Testis (tissue), 2 donors: ENCODE measurements at regions not wholly inside any gene's neighbourhood (a gene's known extent, or its start where the extent isn't known, plus 50 kb on each side); places are given as distances from the start of the nearest gene placed in this dataset.

Experiments used
- DNase-seq: peaks from one replicate; pipeline ENCODE4 v3.0.0-alpha.2; 2019
- H3K27ac ChIP-seq, 2 donors: fragments of 200-600 bp; sonication (generic); one replicate each; pipeline ENCODE4 v1.5.1; 2019
- H3K27me3 ChIP-seq: fragments of 200-600 bp; sonication (generic); one replicate; pipeline ENCODE4 v1.5.1; 2019
- H3K36me3 ChIP-seq: fragments of 200-600 bp; sonication (generic); one replicate; pipeline ENCODE4 v1.5.1; 2017; ENCODE audit warnings: low read depth; ENCODE audit errors: missing control alignments
- H3K4me1 ChIP-seq: fragments of 200-600 bp; sonication (generic); one replicate; pipeline ENCODE4 v1.5.1; 2019
- H3K4me3 ChIP-seq, 2 donors: fragments of 200-600 bp; sonication (generic); one replicate each; pipeline ENCODE4 v1.5.1; 2017 to 2019
- H3K9me3 ChIP-seq: fragments of 200-600 bp; sonication (generic); one replicate; pipeline ENCODE4 v1.5.1; 2017
- POLR2A ChIP-seq: fragments of 450-650 bp; IDR thresholded peaks from one replicate; pipeline ENCODE4 v1.6.1; 2017; ENCODE audit warnings: antibody characterized with exemption, mild to moderate bottlenecking, moderate library complexity
- WGBS, 2 donors: methylation state at CpG; one replicate each; pipeline ENCODE4 v1.1.5; 2018; 5-methylcytosine and 5-hydroxymethylcytosine counted together
- intact Hi-C: fragments of 100-400 bp; cut with DNase I; formaldehyde crosslinking; loops from one replicate; pipeline ENCODE4 v1.15.1; 2023; ENCODE audit warnings: low total_unique reads
- TF ChIP-seq, protein P1 (sequence below), 3 experiments: fragments of 450-650 bp in 2 of 3; fragments of 200-600 bp in 1 of 3; sonication (generic) in 1 of 3; IDR thresholded peaks; one replicate each; pipeline ENCODE4 v1.5.1; 2016 to 2019; ENCODE audit warnings: antibody characterized with exemption in 3 of 3, mild to moderate bottlenecking in 2 of 3, moderate library complexity in 1 of 3

DNA sequence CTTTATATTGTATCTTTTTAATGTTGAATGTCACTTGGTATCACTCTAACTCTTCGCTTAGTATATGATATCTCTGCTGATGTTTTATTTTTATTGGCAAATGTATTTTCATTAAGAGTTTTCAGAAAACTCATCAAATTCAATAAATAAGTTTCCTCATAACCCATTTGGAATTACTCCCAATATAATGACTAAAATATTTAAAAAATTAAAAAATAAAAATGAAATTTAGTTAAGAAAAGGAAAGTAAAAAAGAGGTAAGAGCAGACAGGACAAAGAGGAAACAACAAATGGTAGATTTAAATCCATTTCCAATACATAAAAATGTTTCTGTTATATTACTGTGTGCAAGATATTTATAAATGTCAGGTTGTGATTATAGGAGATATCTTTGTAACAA lies 548.9 kb upstream of the SPRY2 start:
- Histone ChIP-seq H3K27me3 (no peaks in the 10 kb centered on the region), H3K4me1 (no peaks in the 10 kb centered on the region), H3K9me3 (no peaks in the 10 kb centered on the region), H3K4me3 (no peak overlapping the region), H3K36me3 (no peaks in the 10 kb centered on the region), H3K27ac (no peak overlapping the region)
- 83 to 86% methylated on average over 1 of the region's 1 CpG for WGBS, 2 donors
- intact Hi-C loops: no loop called here
- TF ChIP-seq, protein P1, sequence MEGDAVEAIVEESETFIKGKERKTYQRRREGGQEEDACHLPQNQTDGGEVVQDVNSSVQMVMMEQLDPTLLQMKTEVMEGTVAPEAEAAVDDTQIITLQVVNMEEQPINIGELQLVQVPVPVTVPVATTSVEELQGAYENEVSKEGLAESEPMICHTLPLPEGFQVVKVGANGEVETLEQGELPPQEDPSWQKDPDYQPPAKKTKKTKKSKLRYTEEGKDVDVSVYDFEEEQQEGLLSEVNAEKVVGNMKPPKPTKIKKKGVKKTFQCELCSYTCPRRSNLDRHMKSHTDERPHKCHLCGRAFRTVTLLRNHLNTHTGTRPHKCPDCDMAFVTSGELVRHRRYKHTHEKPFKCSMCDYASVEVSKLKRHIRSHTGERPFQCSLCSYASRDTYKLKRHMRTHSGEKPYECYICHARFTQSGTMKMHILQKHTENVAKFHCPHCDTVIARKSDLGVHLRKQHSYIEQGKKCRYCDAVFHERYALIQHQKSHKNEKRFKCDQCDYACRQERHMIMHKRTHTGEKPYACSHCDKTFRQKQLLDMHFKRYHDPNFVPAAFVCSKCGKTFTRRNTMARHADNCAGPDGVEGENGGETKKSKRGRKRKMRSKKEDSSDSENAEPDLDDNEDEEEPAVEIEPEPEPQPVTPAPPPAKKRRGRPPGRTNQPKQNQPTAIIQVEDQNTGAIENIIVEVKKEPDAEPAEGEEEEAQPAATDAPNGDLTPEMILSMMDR (IDR thresholded peaks at IDR 0.05): no peak
- no peak for DNase-seq

DNA sequence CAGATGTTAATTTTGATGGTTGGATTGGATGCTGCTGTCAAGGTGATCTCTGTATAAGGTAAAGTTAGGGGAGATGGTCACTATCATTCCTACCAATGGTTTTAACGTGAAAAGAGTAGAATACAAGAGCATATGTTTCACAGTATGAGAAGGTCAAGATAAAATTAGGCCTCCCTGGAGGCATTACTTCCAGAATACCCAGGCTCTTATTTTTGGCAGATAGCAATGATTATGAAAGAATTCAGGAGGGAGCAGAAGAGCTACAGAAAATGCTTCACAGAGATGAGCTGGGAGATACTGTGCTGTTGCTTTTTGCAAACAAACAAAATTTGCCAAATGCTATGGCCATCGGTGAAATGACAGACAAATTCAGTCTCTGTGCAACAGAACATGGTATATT lies 547.5 kb upstream of the SPRY2 start:
- Histone ChIP-seq H3K9me3 (no peaks in the 10 kb centered on the region), H3K36me3 (no peaks in the 10 kb centered on the region), H3K27ac (no peak overlapping the region), H3K27me3 (no peaks in the 10 kb centered on the region), H3K4me3 (no peak overlapping the region), H3K4me1 (no peaks in the 10 kb centered on the region)
- intact Hi-C loops: no loop called here
- TF ChIP-seq POLR2A: no peak
- TF ChIP-seq, protein P1 (IDR thresholded peaks at IDR 0.05): no peak
- 39 to 53% methylated on average over 2 of the region's 2 CpGs for WGBS, 2 donors
- DNase-seq: no peak

GRCh38 chr13:80884056-80884785 lies 543.3 kb upstream of the SPRY2 start:
- no peak for DNase-seq
- H3K36me3 ChIP-seq: no peaks in the 10 kb centered on the region

GRCh38 chr13:80883545-80883944 lies 542.6 kb upstream of the SPRY2 start:
- intact Hi-C loops: no loop called here
- Histone ChIP-seq H3K4me3 (no peak overlapping the region), H3K9me3 (no peaks in the 10 kb centered on the region), H3K36me3 (no peaks in the 10 kb centered on the region), H3K27ac (no peak overlapping the region), H3K27me3 (no peaks in the 10 kb centered on the region), H3K4me1 (no peaks in the 10 kb centered on the region)
- no peak for DNase-seq
- TF ChIP-seq, protein P1 (IDR thresholded peaks at IDR 0.05): no peak
- no peak for TF ChIP-seq POLR2A

More at GRCh38 chr13:80884056-80884785, 543.3 kb upstream of the SPRY2 start:
- TF ChIP-seq, protein P1 (IDR thresholded peaks at IDR 0.05): no peak
- no peak for TF ChIP-seq POLR2A
- Histone ChIP-seq H3K4me3 (no peak overlapping the region), H3K27me3 (no peaks in the 10 kb centered on the region), H3K27ac (no peak overlapping the region), H3K4me1 (no peaks in the 10 kb centered on the region), H3K9me3 (no peaks in the 10 kb centered on the region)
- intact Hi-C loops: no loop called here
- 48 to 56% methylated on average over 1 of the region's 1 CpG for WGBS, 2 donors

DNA sequence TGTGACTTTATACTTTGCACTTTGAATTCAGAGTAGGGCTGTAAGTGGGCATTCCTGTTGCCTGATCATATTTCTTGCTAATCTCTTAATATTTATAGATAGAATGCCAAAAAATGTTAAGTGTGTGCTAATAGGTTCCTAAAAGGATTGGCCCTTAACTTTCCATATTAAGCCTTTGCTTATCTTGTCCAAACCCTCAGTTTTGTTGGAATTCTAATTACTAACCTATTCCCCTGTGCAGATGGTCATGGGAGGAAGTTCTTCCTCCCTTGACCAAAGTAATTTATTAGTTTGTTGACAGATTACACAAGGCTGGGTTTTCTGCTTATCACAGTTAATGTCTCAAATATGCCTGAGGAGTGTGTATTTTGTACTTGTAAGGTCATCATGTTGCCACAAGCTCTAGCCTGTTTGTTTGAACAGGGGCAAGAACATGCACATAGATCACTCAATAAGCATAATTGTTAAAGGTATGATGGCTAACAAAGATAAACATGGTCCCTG lies 541.1 kb upstream of the SPRY2 start:
- no peak for DNase-seq
- TF ChIP-seq POLR2A: no peak
- TF ChIP-seq, protein P1 (IDR thresholded peaks at IDR 0.05): no peak
- H3K27ac ChIP-seq: no peak overlapping the region
- no peak overlapping the region for H3K4me3 ChIP-seq
- H3K27me3 ChIP-seq: no peaks in the 10 kb centered on the region
- no peaks in the 10 kb centered on the region for H3K4me1 ChIP-seq
- intact Hi-C loops: no loop called here
- H3K36me3 ChIP-seq: no peaks in the 10 kb centered on the region
- H3K9me3 ChIP-seq: no peaks in the 10 kb centered on the region
